ENCODE measurements at regions not wholly inside any gene's neighbourhood (a gene's known extent, or its start where the extent isn't known, plus 50 kb on each side); places are given as distances from the start of the nearest gene placed in this dataset.
"Not testable (repeated sequence)": the region's sequence is repeated elsewhere in the genome, so short reads cannot be mapped to it uniquely, and the experiment has no call there.

GRCh38 chr16:60087530-60087929 lies 1353.4 kb upstream of the GOT2 start:
- H3K4me1 ChIP-seq (ENCODE audit: low read depth), result no peaks in the 10 kb centered on the region
- no peaks in the 10 kb centered on the region for H3K27me3 ChIP-seq
- no peak overlapping the region for H3K27ac ChIP-seq
- no peak for TF ChIP-seq CTCF (IDR thresholded peaks at IDR 0.05; ENCODE audit: low read depth, low read length)
- no peaks in the 10 kb centered on the region for H3K36me3 ChIP-seq
- no peaks in the 10 kb centered on the region for H3K9me3 ChIP-seq (ENCODE audit: low read depth)
- no peak for DNase-seq (ENCODE audit: low read depth in 1 of 2, low spot score in 1 of 2)
- H3K4me3 ChIP-seq, result no peak overlapping the region

- not testable (repeated sequence) for H3K4me3 ChIP-seq; H3K4me1 ChIP-seq (ENCODE audit: low read depth); H3K27me3 ChIP-seq; H3K9me3 ChIP-seq (ENCODE audit: low read depth); H3K27ac ChIP-seq; DNase-seq (ENCODE audit: low read depth in 1 of 2, low spot score in 1 of 2); H3K36me3 ChIP-seq
Observed at GRCh38 chr16:60078819-60079218, 1344.7 kb upstream of the GOT2 start.

DNA sequence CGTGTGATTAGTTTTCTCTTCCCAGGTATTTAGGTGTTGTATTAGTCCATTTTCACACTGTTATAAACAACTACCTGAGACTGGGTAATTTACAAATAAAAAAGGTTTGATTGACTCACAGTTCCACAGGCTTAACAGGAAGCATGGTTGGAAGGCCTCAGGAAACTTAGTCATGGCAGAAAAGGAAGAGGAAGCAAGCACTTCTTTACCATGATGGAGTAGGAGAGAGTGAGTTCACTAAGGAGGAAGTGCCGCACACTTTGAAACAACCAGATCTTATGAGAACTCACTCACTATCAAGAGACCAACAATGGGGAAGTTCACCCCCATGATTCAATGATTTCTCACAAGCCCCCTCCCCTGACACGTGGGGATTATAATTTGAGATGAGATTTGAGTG lies 1343.7 kb upstream of the GOT2 start:
- Histone ChIP-seq H3K9me3 (ENCODE audit: low read depth) (no peaks in the 10 kb centered on the region), H3K27ac (no peak overlapping the region), H3K27me3 (no peaks in the 10 kb centered on the region), H3K36me3 (no peaks in the 10 kb centered on the region), H3K4me1 (ENCODE audit: low read depth) (no peaks in the 10 kb centered on the region), H3K4me3 (no peak overlapping the region)
- DNase-seq (ENCODE audit: low read depth in 1 of 2, low spot score in 1 of 2), result no peak
- no peak for TF ChIP-seq CTCF (IDR thresholded peaks at IDR 0.05; ENCODE audit: low read depth, low read length)

GRCh38 chr16:60074378-60074777 lies 1340.3 kb upstream of the GOT2 start:
- TF ChIP-seq CTCF (IDR thresholded peaks at IDR 0.05; ENCODE audit: low read depth, low read length), result no peak
- H3K27ac ChIP-seq, result no peak overlapping the region

GRCh38 chr16:60073376-60073775 lies 1339.3 kb upstream of the GOT2 start:
- no peaks in the 10 kb centered on the region for H3K36me3 ChIP-seq
- TF ChIP-seq CTCF (IDR thresholded peaks at IDR 0.05; ENCODE audit: low read depth, low read length), result no peak
- no peaks in the 10 kb centered on the region for H3K4me1 ChIP-seq (ENCODE audit: low read depth)
- no peaks in the 10 kb centered on the region for H3K9me3 ChIP-seq (ENCODE audit: low read depth)
- no peaks in the 10 kb centered on the region for H3K27me3 ChIP-seq
- no peak overlapping the region for H3K4me3 ChIP-seq
- DNase-seq (ENCODE audit: low read depth in 1 of 2, low spot score in 1 of 2), result no peak
- no peak overlapping the region for H3K27ac ChIP-seq

More at GRCh38 chr16:60074378-60074777, 1340.3 kb upstream of the GOT2 start:
- H3K4me3 ChIP-seq, result no peak overlapping the region
- H3K4me1 ChIP-seq (ENCODE audit: low read depth), result no peaks in the 10 kb centered on the region
- H3K9me3 ChIP-seq (ENCODE audit: low read depth), result no peaks in the 10 kb centered on the region
- DNase-seq (ENCODE audit: low read depth in 1 of 2, low spot score in 1 of 2), result no peak
- no peaks in the 10 kb centered on the region for H3K36me3 ChIP-seq
- no peaks in the 10 kb centered on the region for H3K27me3 ChIP-seq

GRCh38 chr16:60064026-60064425 lies 1329.9 kb upstream of the GOT2 start:
- H3K4me3 ChIP-seq, result no peak overlapping the region
- H3K36me3 ChIP-seq, result no peaks in the 10 kb centered on the region
- no peaks in the 10 kb centered on the region for H3K4me1 ChIP-seq (ENCODE audit: low read depth)
- no peak for TF ChIP-seq CTCF (IDR thresholded peaks at IDR 0.05; ENCODE audit: low read depth, low read length)
- DNase-seq (ENCODE audit: low read depth in 1 of 2, low spot score in 1 of 2), result no peak
- H3K27ac ChIP-seq, result no peak overlapping the region
- no peaks in the 10 kb centered on the region for H3K9me3 ChIP-seq (ENCODE audit: low read depth)
- no peaks in the 10 kb centered on the region for H3K27me3 ChIP-seq

Measured in cardiac muscle cell (in vitro differentiated cells and primary cell).